Right lobe of liver (tissue), 4 donors: ENCODE measurements at regions not wholly inside any gene's neighbourhood (a gene's known extent, or its start where the extent isn't known, plus 50 kb on each side); places are given as distances from the start of the nearest gene placed in this dataset.

Experiments used
- POLR2A ChIP-seq: fragments of 450-650 bp; IDR thresholded peaks from one replicate; pipeline ENCODE4 v1.6.1; 2017; ENCODE audit warnings: antibody characterized with exemption, mild to moderate bottlenecking
- TF ChIP-seq, protein P1 (sequence below), 4 donors: fragments of 200-600 bp in 3 of 4; fragments of 450-650 bp in 1 of 4; IDR thresholded peaks; one replicate each; pipeline versions ENCODE4 v1.5.1 to v1.8.0; 2016 to 2022; ENCODE audit warnings: antibody characterized with exemption in 4 of 4, mild to moderate bottlenecking in 2 of 4
- donor health status: DM: no; HTN: no; CAD: no.
- donor health status: DM: no; HTN: no; CAD: no.
- donor health status: DM: no; HTN: yes; CAD: no.

DNA sequence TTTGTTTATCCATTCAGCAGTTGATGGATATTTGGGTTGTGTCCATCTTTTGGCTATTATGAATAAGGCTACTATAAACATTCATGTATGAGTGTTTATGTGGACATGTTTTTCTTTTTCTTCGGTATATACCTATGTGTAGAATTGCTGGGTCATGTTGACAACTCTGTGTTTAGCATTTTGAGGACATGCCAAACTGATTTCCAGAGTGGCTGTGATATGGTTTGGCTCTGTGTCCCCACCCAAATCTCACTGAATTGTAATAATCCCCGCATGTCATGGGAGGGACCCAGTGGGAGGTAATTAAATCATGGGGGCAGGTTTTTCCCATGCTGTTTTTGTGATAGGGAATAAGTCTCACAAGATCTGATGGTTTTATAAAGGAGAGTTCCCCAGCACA lies 439.7 kb downstream of the UTRN start:
- TF ChIP-seq, protein P1, sequence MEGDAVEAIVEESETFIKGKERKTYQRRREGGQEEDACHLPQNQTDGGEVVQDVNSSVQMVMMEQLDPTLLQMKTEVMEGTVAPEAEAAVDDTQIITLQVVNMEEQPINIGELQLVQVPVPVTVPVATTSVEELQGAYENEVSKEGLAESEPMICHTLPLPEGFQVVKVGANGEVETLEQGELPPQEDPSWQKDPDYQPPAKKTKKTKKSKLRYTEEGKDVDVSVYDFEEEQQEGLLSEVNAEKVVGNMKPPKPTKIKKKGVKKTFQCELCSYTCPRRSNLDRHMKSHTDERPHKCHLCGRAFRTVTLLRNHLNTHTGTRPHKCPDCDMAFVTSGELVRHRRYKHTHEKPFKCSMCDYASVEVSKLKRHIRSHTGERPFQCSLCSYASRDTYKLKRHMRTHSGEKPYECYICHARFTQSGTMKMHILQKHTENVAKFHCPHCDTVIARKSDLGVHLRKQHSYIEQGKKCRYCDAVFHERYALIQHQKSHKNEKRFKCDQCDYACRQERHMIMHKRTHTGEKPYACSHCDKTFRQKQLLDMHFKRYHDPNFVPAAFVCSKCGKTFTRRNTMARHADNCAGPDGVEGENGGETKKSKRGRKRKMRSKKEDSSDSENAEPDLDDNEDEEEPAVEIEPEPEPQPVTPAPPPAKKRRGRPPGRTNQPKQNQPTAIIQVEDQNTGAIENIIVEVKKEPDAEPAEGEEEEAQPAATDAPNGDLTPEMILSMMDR (IDR thresholded peaks at IDR 0.05) = no peak
- TF ChIP-seq POLR2A = no peak
